HG02610 (cell line): ENCODE measurements at regions not wholly inside any gene's neighbourhood (a gene's known extent, or its start where the extent isn't known, plus 50 kb on each side); places are given as distances from the start of the nearest gene placed in this dataset.
A peak's percentile ranks its signal among the peaks of the same experiment; 100 is the strongest.

Experiments
- ATAC-seq: cut with Tn5 transposase; IDR thresholded peaks from one replicate; pipeline ENCODE4 v1.9.1; 2021; ENCODE audit warnings: mild to moderate bottlenecking, moderate library complexity; ENCODE audit not compliant: unreplicated experiment

DNA sequence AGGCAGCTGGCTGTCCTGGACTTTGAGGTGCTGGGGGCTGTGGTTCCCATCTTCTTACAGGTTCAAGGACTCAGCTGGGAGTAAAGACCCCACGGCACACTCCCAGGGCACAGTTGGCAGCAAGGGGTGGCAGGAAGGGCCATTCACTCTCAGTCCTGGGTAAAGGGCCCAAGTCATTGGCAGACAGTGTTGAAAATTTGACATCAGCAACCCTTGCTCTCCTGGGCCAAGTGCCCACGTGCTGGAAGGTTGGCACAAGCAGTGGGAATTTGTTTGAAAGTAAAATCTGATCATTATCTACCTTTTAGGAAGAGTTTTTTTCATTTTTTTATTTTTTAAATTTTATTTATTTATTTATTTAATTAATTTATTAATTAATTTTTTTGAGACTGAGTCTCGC, 241.6 kb upstream of the MKI67 start:
- ATAC-seq = no peak

DNA sequence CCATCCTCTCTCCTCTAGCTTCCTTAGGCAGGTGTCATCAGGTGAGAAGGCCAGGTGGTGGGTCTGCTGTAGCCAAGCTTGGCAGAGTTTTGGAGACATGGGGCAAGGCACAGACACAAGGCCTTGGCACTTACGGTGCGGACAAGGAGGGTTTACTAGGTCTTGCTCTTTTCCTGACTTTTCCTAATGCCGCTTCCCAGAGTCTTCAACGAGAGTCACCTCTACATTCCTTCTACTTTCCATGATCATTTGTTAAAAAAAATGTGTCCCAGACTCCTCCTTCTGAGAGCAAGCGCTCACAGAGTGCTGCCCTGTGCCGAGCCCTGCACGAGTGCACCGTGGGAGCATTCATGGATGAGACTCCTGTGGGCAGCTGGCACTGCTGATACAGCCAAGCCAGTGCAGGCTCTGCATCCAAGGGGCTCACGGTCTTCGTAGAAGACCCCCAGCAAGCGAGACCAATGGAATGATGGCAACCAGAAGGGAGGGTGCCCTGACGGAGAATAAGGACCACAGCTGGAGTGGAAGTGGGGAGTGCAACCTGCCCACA, 243.0 kb upstream of the MKI67 start:
- ATAC-seq = no peak

GRCh38 chr10:128373071-128373749, 247.0 kb upstream of the MKI67 start:
- peak; percentile 81 for ATAC-seq

GRCh38 chr10:128373831-128374230, 247.6 kb upstream of the MKI67 start:
- no peak for ATAC-seq

DNA sequence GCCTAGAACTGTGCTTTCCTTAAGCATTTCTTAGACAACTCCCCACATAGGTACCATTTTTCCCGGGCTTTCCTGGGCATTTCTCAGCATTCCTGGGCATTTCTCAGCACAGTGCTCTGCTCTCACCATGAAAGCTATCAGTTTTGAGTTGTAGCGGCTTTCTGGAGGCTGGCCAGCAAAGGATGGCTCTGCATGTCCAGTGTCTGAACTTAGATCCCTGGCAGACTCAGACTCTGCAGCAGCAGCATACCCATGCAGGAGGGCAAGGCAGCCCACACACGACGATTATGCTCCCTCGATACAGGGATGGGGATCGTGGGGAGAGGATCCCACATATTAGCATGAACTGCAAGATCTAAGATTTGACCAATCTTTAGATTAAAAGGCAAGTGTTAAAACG, 248.9 kb upstream of the MKI67 start:
- ATAC-seq = no peak

GRCh38 chr10:128377364-128377987, 251.3 kb upstream of the MKI67 start:
- no peak for ATAC-seq

- ATAC-seq = no peak
These were observed 251.8 kb upstream of the MKI67 start for GRCh38 chr10:128377988-128378387.

DNA sequence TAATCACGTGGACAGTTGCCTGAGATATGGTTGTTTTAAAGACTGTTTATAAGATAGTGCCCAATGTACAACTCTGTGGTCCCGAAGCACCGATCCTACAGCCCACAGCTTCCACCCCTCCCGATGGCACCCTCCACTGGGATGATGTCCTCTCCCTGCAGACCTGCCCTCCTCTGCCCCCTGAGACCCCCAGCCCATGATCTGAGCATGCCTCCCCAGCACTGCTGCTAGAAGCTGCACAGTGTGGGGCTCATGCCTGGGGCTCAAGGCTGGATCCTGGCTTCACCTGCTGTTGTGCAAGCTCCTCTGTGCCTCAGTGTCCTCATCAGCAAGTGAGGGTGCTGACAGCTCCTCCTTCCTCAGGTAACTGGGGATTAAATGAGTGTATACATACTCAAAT, 254.7 kb upstream of the MKI67 start:
- ATAC-seq = no peak

DNA sequence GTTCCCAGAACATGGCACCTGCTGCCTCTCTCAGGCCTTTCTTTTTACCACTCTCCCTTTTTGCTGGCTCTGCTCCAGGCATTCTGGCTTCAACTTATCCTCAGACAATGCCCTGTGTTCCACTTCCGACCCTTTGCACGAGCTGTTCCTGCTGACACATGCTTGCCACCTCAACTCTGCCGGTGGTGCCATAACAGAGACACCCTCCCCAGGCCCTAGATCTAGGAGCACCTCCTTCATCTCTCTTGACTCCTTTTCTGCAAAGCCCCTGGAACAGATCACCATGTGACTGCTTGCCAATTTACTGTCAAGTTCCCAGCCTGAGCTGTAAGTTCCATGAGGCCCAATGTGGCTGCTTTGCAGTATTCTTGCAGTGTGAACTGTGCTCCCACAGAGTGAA, 256.0 kb upstream of the MKI67 start:
- ATAC-seq = no peak

DNA sequence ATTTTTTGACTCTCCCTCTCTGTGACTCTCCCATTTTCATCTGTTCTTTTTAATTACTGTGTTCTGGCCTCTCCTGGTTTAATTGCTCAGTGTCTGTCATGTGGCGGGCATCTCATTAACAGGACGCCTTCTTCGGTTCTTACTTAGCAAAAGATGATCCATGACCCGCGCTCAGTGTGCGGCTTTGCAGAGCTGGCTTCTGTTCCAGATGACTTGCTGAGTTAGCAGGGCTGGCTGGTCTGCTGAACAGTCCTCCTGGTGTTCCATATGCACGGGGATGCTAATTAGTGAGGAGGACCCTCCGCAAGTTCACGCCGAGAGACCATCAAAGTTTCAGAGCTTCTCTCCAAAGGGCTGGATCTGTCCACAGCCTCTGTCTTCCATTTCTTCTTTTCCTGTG, 258.6 kb upstream of the MKI67 start:
- ATAC-seq = no peak

DNA sequence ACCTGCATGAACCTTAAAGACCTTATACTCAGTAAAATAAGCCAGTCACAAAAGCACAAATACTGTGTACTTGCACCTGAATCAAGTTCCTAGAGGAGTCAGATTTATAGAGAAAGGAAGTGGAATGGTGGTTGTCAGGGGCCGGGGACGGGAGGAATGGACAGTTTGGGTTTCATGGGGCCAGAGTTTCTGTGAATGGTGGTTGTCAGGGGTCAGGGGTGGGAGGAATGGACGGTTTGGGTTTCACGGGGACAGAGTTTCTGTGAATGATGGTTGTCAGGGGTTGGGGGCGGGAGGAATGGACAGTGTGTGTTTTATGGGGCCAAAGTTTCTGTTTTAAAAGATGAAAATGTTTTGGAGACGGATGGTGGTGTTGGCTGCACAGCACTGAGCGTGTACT, 260.0 kb upstream of the MKI67 start:
- ATAC-seq = no peak

- no peak for ATAC-seq
These were observed 260.8 kb upstream of the MKI67 start for GRCh38 chr10:128386816-128387604.

DNA sequence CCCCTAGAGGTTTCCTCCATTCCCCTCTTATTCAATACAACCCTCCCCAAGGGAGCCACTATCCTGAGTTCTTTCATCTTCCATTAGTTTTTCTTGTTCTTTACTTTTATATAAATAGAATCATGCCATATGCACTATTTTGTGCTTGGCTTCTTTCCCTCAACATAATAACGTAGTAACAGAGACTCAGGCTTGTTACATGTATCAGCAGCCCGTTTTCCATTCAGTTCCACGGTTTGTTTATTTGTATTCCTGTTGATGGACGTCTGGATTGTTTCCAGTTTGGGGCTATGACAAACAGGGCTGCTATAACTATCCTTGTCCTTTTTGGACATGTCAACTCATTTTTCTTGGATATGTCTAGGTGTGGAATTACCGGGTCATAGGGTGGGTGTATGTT, 264.4 kb upstream of the MKI67 start:
- no peak for ATAC-seq

DNA sequence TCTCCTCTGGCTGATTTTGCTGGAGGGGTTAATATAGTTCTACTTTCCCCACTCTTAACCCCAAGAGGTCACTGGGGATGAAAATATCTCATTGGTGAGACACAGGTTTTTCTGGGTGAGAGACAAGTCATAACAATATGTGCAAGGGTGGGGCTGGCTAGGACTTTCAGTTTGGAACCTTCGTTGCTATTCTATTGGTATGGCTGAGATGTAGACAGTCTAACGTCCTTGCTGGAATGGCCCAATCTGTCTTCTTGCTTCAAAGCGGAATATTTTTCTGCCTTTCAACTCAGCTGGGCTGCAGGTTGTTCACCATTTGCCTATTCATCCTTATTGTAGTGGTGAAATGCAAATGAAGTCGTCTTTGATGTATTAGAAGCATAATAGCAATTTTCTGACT, 267.3 kb upstream of the MKI67 start:
- ATAC-seq = no peak

GRCh38 chr10:128398118-128398517, 271.9 kb upstream of the MKI67 start:
- no peak for ATAC-seq

- no peak for ATAC-seq
These were observed 272.8 kb upstream of the MKI67 start for GRCh38 chr10:128398999-128399398.

- ATAC-seq = no peak
These were observed 274.3 kb upstream of the MKI67 start for GRCh38 chr10:128400564-128400963.

GRCh38 chr10:128405450-128405849, 279.2 kb upstream of the MKI67 start:
- no peak for ATAC-seq

DNA sequence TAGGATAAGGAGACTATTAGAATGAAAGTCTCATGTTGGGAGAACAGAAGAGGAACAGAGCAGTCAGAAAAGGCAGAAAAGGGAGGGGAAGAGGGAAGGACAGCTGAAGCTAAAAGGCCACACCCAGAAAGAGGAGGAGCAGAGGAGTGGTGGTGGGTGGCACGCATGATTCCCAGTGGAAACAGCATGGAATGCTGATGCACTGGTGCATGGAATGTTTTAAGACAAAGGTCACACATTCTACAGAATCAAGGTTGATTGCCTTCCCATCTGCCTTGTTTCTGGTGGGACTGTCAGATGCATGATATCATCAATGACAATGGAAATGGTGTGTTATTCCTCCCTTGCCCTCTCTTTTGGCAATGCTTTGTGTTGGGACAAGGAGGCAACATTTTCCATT, 285.4 kb upstream of the MKI67 start:
- no peak for ATAC-seq

DNA sequence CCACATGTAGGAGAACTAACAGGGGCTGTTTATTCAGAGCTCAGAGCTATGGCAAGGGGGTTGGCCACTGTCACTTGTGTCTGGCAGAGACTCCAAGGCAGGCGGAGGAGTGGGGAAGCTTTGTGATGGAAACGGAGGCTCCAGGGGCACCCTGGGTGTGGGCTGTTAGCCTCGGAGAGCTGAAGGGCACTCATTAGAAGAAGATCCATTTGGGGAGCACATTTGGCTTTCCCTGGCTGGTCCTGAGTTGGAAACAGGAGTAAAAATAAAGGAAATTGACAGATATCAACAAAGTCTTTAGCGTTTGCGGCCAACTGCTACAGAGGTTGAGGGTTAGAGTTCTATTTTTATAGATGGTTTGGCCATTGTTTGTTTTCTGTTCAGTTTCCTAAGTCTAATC, 288.3 kb upstream of the MKI67 start:
- ATAC-seq = no peak

- ATAC-seq = no peak
These were observed 290.0 kb upstream of the MKI67 start for GRCh38 chr10:128416231-128416630.

DNA sequence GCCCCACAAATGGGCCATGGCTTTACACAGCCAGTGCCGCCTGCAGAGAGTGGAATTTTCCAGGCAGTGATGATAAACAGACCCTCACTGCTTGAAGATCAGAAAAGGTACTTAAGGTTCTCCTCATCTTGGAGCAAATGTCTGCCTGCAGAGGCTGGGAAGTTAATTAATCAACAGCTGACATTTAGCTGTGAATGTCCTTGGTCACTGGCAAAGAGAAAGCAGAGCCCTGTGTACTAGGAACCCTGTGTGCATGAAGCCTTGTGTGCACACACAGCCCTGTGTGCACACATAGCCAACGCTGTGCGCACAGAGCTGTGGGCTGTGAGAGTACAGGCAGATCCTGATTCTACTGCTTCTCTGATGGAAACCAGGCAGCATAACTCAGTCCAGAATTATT, 291.6 kb upstream of the MKI67 start:
- ATAC-seq = no peak
